ENCODE measurements at regions not wholly inside any gene's neighbourhood (a gene's known extent, or its start where the extent isn't known, plus 50 kb on each side); places are given as distances from the start of the nearest gene placed in this dataset.
"Not testable (repeated sequence)": the region's sequence is repeated elsewhere in the genome, so short reads cannot be mapped to it uniquely, and the experiment has no call there.

DNA sequence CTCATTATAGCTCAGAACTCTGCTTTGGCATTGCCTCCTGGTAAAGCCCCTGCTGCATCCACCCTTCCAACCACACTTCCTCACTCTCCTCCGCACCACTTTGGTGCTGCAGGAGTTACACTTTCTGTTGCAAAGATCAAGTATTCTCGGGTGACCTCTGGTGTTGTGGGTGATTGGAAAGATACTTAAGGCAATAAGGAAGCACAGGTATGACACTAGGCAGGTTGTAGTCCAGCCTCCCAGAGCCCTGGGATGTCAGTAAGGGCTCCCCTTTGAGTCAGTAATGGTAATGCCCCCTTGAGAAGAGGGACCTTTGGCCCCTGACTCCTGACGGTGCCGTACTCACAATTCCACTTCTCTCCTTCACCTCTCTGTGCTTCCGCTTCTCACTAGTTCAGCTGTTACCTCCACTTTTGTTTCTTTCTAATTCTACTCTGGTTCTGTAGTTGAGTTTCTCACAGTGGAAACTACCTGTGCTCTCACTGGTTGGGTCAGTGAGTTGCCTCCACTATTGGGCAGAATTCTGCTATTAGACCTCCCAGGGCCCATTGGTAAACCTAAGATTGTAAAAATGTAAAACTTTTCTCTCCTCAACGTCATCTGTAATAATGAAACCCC is 350.0 kb downstream of the GOLGA6L6 start:
- H3K4me3 Mint-ChIP-seq; DNase-seq; CTCF ChIA-PET; H3K27ac Mint-ChIP-seq; H3K27me3 Mint-ChIP-seq; H3K36me3 Mint-ChIP-seq (ENCODE audit: low read depth); H3K4me1 Mint-ChIP-seq; intact Hi-C loops (cut with micrococcal nuclease); ATAC-seq (ENCODE audit: low read depth); POLR2A ChIA-PET: not testable (repeated sequence)
- H3K9me3 Mint-ChIP-seq = peaks cover 12% of the 10 kb centered on the region

DNA sequence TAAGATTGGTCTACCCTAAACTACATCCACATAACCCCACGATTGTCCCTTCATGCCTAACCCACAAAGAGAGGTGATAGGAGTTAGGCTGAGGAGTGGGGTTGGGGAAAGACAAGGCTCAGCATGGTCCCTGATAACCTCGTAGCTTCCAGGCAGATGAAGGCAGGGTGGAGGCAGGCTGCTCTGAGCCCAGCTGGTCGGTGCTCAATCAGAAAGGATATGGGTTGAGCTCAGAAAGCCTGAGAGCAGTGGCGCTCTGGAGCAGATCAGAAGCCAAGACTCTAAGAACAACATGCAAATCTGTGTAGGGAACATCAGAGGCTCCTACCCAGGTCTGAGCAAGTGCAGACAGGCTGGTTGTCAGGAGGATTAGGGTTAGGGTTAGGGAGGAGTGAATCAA is 353.0 kb downstream of the GOLGA6L6 start:
- H3K27ac Mint-ChIP-seq; ATAC-seq (ENCODE audit: low read depth); DNase-seq; POLR2A ChIA-PET; H3K4me1 Mint-ChIP-seq; H3K4me3 Mint-ChIP-seq; CTCF ChIA-PET; intact Hi-C loops (cut with micrococcal nuclease); H3K36me3 Mint-ChIP-seq (ENCODE audit: low read depth); H3K27me3 Mint-ChIP-seq: not testable (repeated sequence)
- H3K9me3 Mint-ChIP-seq = peaks cover 12% of the 10 kb centered on the region

DNA sequence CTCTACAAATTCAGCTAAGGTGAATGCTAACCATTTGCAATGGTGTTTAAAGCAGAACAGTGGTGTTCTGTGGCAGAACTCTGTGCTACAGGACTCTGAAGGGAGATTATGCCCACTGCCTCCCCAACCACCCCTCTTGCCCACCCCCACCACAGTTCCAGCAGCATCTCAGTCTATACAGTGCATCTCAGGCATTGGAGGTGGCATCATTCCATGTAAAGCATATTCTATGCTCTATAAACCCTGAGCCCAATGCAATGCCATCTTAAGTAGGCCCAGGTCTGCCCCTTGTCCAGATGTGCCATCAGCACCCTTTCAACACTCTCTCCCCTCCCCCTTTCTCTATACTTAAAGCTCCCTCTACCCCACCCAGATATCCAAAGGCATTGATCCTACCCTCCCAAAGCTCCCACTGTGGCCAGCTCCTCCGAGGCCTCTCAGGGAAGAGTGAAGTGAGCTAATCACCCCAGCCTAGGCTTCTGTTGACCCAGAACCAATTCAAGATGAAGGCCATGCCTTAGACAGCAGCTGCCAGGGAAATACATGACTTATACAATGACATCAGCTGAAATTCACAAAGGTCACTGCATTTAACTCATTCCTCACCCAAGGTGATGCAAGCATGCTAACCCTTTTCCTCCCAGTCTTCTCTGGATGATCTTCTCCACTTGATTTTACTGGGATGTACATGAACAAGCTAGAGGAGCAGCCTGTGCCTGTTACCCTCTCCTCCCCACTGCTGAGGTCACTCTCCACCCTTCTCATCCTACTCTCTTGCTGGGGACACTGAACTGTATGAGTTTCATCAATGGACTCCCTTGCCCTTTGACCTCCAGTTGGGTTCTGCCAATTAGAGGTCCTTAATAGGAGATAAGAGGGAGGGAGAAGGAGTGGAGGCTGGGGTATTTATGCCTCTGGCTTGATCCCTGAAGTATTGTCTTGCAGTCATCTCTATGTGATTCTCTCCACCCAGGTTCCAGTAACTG is 353.9 kb downstream of the GOLGA6L6 start:
- H3K9me3 Mint-ChIP-seq = peaks cover 12% of the 10 kb centered on the region
- H3K36me3 Mint-ChIP-seq (ENCODE audit: low read depth); H3K4me3 Mint-ChIP-seq; CTCF ChIA-PET; POLR2A ChIA-PET; H3K4me1 Mint-ChIP-seq; DNase-seq; H3K27ac Mint-ChIP-seq; H3K27me3 Mint-ChIP-seq; ATAC-seq (ENCODE audit: low read depth); intact Hi-C loops (cut with micrococcal nuclease): not testable (repeated sequence)

DNA sequence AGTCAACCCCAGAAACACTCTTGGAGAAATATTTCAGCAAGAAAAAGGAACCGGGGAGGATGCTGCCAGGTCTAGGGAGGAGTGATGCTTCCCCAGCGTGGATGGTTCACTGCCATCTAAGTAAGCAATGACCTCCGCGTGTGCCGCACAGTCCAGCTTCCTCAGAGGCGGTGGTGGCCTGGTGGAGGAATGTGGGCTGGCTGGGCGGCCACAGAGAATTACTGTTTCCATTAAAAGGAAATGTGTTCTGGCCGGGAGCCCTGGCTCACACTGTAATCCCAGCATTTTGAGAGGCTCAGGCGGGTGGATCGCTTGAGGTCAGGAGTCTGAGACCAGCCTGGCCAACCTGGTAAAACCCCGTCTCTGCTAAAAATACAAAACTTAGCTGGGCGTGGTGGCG is 356.7 kb downstream of the GOLGA6L6 start:
- CTCF ChIA-PET; H3K27ac Mint-ChIP-seq; DNase-seq; H3K27me3 Mint-ChIP-seq; ATAC-seq (ENCODE audit: low read depth); H3K36me3 Mint-ChIP-seq (ENCODE audit: low read depth); H3K4me3 Mint-ChIP-seq; H3K4me1 Mint-ChIP-seq; POLR2A ChIA-PET; intact Hi-C loops (cut with micrococcal nuclease); H3K9me3 Mint-ChIP-seq: not testable (repeated sequence)

GRCh38 chr15:20168221-20168620 is 373.4 kb downstream of the GOLGA6L6 start:
- H3K4me3 Mint-ChIP-seq; H3K9me3 Mint-ChIP-seq; H3K27ac Mint-ChIP-seq; H3K27me3 Mint-ChIP-seq; CTCF ChIA-PET; DNase-seq; H3K4me1 Mint-ChIP-seq; H3K36me3 Mint-ChIP-seq (ENCODE audit: low read depth); POLR2A ChIA-PET; intact Hi-C loops (cut with micrococcal nuclease); ATAC-seq (ENCODE audit: low read depth): not testable (repeated sequence)

DNA sequence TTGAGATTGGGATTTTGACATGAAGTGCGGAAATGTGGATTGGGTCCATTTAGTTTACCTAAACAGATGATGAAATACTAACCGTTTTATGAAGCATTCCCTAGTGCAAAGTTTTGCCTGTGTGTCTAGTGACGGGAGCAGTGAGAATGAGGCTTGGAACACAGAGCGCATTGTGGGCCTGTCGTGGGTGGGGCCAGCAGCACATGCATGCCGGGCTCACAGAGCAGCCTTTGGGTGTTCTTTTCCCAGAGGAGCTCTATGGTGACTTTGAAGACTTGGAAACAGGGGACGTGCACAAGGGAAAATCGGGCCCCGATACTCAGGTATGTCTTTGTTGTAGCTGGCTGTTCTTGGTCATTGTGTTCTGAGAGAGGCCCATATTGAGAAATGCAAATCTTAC is 388.1 kb downstream of the GOLGA6L6 start:
- CTCF ChIA-PET; H3K36me3 Mint-ChIP-seq (ENCODE audit: low read depth): not testable (repeated sequence)

GRCh38 chr15:20148679-20149078 is 392.9 kb downstream of the GOLGA6L6 start:
- intact Hi-C loops (cut with micrococcal nuclease); H3K9me3 Mint-ChIP-seq; DNase-seq; H3K27me3 Mint-ChIP-seq; ATAC-seq (ENCODE audit: low read depth); CTCF ChIA-PET; H3K4me1 Mint-ChIP-seq; POLR2A ChIA-PET; H3K36me3 Mint-ChIP-seq (ENCODE audit: low read depth); H3K4me3 Mint-ChIP-seq; H3K27ac Mint-ChIP-seq: not testable (repeated sequence)

More for the DNA sequence above, 388.1 kb downstream of the GOLGA6L6 start:
- H3K9me3 Mint-ChIP-seq; H3K27me3 Mint-ChIP-seq; intact Hi-C loops (cut with micrococcal nuclease); DNase-seq; H3K27ac Mint-ChIP-seq; POLR2A ChIA-PET; ATAC-seq (ENCODE audit: low read depth); H3K4me3 Mint-ChIP-seq; H3K4me1 Mint-ChIP-seq: not testable (repeated sequence)

- POLR2A ChIA-PET; ATAC-seq (ENCODE audit: low read depth); intact Hi-C loops (cut with micrococcal nuclease); DNase-seq; H3K27ac Mint-ChIP-seq; H3K9me3 Mint-ChIP-seq; H3K36me3 Mint-ChIP-seq (ENCODE audit: low read depth); H3K4me3 Mint-ChIP-seq; CTCF ChIA-PET; H3K4me1 Mint-ChIP-seq; H3K27me3 Mint-ChIP-seq: not testable (repeated sequence)
Observed at GRCh38 chr15:20148008-20148407, 393.6 kb downstream of the GOLGA6L6 start.

DNA sequence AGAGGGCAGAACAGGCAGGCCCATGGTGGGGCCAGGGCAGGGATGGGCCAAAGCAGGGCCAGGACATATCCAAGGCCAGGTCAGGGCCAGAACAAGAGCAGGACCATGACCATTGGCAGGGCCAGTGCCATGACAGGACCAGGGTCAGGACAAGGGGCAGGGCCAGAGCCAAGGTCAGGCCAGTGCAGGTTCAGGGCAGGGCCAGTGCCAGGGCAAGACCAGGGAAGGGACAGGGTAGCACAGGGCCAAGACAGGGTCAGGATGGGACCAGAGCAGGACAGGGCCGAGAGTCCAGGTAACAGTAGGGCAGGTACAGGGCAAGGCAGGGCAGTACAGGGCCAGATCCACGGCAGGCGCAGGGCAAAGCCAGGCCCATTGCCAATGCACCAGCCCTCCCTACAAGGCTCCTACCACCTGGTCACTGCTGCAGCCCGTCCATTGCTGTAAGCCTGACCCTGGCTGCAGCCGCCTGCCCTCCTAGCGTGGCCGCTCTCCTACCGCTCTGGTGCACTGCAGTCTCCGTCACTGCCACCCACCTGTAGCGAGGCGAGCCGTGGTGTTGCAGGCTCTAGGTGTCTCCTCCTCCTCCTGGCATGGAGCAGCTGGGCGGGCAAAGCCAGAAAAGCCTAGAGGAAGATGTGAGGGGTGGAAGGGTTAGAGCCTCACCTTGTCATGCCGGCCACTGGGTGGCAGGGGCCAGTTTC is 397.1 kb downstream of the GOLGA6L6 start:
- H3K36me3 Mint-ChIP-seq (ENCODE audit: low read depth); DNase-seq; CTCF ChIA-PET; intact Hi-C loops (cut with micrococcal nuclease); H3K9me3 Mint-ChIP-seq; H3K4me1 Mint-ChIP-seq; H3K4me3 Mint-ChIP-seq; H3K27me3 Mint-ChIP-seq; H3K27ac Mint-ChIP-seq; POLR2A ChIA-PET; ATAC-seq (ENCODE audit: low read depth): not testable (repeated sequence)

- H3K27me3 Mint-ChIP-seq; intact Hi-C loops (cut with micrococcal nuclease); DNase-seq; CTCF ChIA-PET; H3K4me1 Mint-ChIP-seq; ATAC-seq (ENCODE audit: low read depth); POLR2A ChIA-PET; H3K4me3 Mint-ChIP-seq; H3K27ac Mint-ChIP-seq; H3K9me3 Mint-ChIP-seq; H3K36me3 Mint-ChIP-seq (ENCODE audit: low read depth): not testable (repeated sequence)
Observed at GRCh38 chr15:20142906-20143305, 398.7 kb downstream of the GOLGA6L6 start.

- H3K36me3 Mint-ChIP-seq (ENCODE audit: low read depth); H3K27me3 Mint-ChIP-seq; H3K27ac Mint-ChIP-seq; POLR2A ChIA-PET; ATAC-seq (ENCODE audit: low read depth); CTCF ChIA-PET; intact Hi-C loops (cut with micrococcal nuclease); H3K4me1 Mint-ChIP-seq; H3K4me3 Mint-ChIP-seq; DNase-seq; H3K9me3 Mint-ChIP-seq: not testable (repeated sequence)
Observed at GRCh38 chr15:20142410-20142809, 399.2 kb downstream of the GOLGA6L6 start.

DNA sequence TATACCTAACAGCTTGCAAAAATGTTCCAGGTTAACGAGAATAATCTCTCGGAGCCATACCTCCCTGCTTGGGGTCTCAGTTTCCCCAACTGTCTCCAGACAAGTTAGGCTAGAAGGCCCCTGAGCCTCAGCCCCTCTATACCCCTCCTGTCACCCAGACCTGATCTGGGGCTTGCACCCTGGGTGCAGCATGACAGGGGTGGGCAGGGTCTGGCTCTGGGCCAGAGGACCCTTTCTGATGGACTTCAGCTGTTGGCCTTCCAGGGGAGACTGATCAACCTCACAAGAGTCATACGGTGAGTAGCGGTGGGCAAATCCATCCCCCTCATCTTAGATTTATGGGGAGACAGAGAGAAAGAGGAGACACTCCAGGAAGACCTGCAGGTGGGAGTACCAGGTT is 416.9 kb downstream of the GOLGA6L6 start:
- H3K4me3 Mint-ChIP-seq; H3K27me3 Mint-ChIP-seq; CTCF ChIA-PET; H3K9me3 Mint-ChIP-seq; H3K27ac Mint-ChIP-seq; DNase-seq; H3K4me1 Mint-ChIP-seq; ATAC-seq (ENCODE audit: low read depth); POLR2A ChIA-PET; H3K36me3 Mint-ChIP-seq (ENCODE audit: low read depth); intact Hi-C loops (cut with micrococcal nuclease): not testable (repeated sequence)

Measured in activated B cell treated with CpG ODN at 0.5 μM for 24 hours (primary cell).